Fibroblast of peridontal ligament (primary cell): ENCODE measurements at regions not wholly inside any gene's neighbourhood (a gene's known extent, or its start where the extent isn't known, plus 50 kb on each side); places are given as distances from the start of the nearest gene placed in this dataset.

Source experiments
- DNase-seq: peaks from one replicate; pipeline ENCODE4 v3.0.0-alpha.2; 2010; ENCODE audit errors: extremely low read depth

GRCh38 chrX:7220121-7220520 is 72.2 kb upstream of the PUDP start:
- DNase-seq = no peak

DNA sequence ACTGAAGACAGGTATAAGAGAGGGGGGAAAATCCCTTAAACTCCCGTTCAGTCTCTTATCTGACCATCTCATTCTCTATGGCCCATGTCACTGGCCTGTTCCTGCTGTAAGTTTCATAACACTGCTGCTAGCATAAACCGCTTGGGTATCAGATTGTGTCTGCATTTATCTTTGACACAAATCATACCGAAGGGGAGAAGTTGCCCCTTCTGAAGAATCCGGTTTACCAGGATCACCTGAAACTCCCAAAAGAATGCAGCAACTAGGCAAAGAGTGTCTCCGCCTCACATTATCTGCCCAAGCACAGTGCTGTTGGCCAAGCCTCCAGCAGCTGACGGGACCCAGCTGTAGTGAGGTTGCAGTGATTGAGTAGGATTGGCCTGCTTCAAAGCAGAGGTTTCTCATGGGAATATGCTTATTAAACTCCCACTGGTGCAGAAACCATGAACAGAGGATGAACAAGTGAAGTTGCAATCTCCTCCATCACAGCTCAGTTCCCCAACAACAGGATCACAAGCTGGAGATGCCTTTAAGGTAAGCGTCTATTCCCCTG is 71.3 kb upstream of the PUDP start:
- no peak for DNase-seq

GRCh38 chrX:7218321-7219152 is 70.6 kb upstream of the PUDP start:
- DNase-seq = no peak

DNA sequence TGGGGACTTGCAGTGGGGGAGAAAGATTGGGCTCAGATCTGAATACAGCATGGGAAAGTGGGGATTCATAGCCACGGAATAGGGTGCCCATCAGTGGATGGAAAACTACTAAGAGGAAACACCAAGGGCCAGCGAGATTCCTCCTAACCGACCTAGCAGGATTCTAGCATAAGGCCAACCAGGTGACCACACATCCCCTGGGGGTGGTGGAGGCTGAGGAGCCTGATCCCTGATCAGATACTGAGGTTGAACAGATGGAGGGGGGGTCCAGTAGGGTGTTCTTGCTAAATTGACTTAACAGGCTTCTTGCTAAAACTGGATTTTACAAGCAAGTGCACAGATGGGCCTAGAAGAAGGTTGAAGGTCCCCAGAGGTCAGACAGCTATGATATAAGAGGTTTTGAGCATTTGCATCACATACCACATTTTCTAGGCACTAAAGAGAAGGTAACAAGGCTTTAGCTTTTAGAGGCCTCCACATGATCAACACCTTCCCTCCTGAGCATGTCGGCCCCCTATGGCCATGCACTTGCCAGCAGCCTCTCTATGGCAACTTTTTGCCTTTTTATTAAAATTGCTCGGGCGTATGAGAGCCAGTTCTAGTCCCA is 69.1 kb upstream of the PUDP start:
- DNase-seq = no peak

DNA sequence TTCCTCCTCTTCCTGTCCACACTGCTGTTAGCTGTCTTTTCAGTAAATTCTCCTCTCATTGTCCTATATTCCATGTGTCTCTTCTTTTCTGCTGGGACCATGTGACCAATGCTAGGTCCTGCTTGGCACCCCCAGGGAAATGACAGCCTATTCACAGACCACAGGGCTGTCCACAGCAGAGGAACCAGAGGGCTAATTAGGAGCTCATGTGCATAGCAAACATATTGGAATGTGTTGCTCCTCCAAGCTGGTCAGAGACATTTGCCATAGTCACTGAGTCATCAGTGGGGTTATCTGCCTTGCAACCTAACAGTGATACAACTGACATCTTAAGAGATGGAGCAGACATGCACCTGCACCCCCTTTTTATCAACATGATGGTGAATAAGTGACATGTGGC is 67.9 kb upstream of the PUDP start:
- DNase-seq = no peak

DNA sequence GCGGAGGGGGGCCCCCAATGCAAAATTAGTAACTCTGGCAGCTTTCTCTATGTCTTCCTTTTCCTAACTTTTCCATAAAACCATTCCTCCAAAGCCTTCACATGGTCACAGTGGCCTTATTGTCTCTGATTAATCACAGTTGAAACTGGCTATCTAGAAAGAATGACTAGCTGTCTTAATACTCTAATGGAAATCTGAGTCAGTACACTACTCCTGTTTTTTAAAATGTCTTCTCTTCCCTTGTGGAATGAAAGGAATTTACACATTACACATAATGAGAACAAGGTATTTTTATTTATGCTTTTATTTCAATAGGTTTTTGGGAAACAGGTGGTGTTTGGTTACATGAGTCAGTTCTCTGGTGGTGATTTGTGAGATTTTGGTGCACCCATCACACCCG is 66.3 kb upstream of the PUDP start:
- no peak for DNase-seq

- DNase-seq = no peak
Observed at GRCh38 chrX:7205037-7205577, 57.2 kb upstream of the PUDP start.

DNA sequence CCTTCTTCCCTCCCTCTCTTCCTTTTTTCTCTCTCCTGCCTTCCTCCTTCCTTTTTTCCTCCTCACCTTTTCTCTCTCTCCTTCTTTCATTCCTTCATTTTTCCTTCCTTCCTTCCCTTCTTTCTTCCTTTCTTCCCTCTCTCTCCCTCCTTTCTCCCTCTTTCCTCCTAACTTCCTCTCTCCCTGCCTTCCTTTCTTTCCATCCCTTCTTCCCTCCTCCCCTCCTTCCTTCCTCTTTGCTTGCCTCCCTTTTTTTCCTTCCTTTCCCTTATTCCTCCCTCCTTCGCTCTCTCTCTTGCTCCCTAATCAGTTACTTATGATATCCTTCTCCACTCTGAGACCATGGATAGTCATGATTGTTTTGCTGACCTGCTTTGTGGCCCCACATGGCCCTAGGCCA is 56.7 kb upstream of the PUDP start:
- DNase-seq = no peak

- no peak for DNase-seq
Observed at GRCh38 chrX:7202206-7202605, 54.3 kb upstream of the PUDP start.

- DNase-seq = no peak
Observed at GRCh38 chrX:7201496-7201895, 53.5 kb upstream of the PUDP start.

GRCh38 chrX:7198499-7198898 is 50.5 kb upstream of the PUDP start:
- DNase-seq = no peak
